ENCODE measurements at regions not wholly inside any gene's neighbourhood (a gene's known extent, or its start where the extent isn't known, plus 50 kb on each side); places are given as distances from the start of the nearest gene placed in this dataset.

GRCh38 chr1:87508247-87508787, 179.6 kb downstream of the LMO4 start:
- no peak for DNase-seq (ENCODE audit: low read depth)

GRCh38 chr1:87510540-87510939, 181.9 kb downstream of the LMO4 start:
- no peak for DNase-seq (ENCODE audit: low read depth)

- no peak for DNase-seq (ENCODE audit: low read depth)
Observed at GRCh38 chr1:87511449-87511848, 182.8 kb downstream of the LMO4 start.

- no peak for DNase-seq (ENCODE audit: low read depth)
Observed at GRCh38 chr1:87512431-87512830, 183.8 kb downstream of the LMO4 start.

GRCh38 chr1:87513255-87513654, 184.6 kb downstream of the LMO4 start:
- no peak for DNase-seq (ENCODE audit: low read depth)

GRCh38 chr1:87513966-87514660, 185.4 kb downstream of the LMO4 start:
- no peak for DNase-seq (ENCODE audit: low read depth)

GRCh38 chr1:87515781-87516180, 187.1 kb downstream of the LMO4 start:
- DNase-seq (ENCODE audit: low read depth), result no peak

GRCh38 chr1:87518794-87519193, 190.1 kb downstream of the LMO4 start:
- DNase-seq (ENCODE audit: low read depth), result no peak

- no peak for DNase-seq (ENCODE audit: low read depth)
Observed at GRCh38 chr1:87521452-87521851, 192.8 kb downstream of the LMO4 start.

GRCh38 chr1:87523466-87523865, 194.8 kb downstream of the LMO4 start:
- DNase-seq (ENCODE audit: low read depth), result no peak

GRCh38 chr1:87524021-87524754, 195.5 kb downstream of the LMO4 start:
- no peak for DNase-seq (ENCODE audit: low read depth)

GRCh38 chr1:87528754-87529517, 200.3 kb downstream of the LMO4 start:
- no peak for DNase-seq (ENCODE audit: low read depth)

- no peak for DNase-seq (ENCODE audit: low read depth)
Observed at GRCh38 chr1:87530042-87530807, 201.5 kb downstream of the LMO4 start.

GRCh38 chr1:87535551-87535950, 206.9 kb downstream of the LMO4 start:
- DNase-seq (ENCODE audit: low read depth), result no peak

GRCh38 chr1:87539147-87539546, 210.5 kb downstream of the LMO4 start:
- no peak for DNase-seq (ENCODE audit: low read depth)

GRCh38 chr1:87542697-87543096, 214.0 kb downstream of the LMO4 start:
- DNase-seq (ENCODE audit: low read depth), result no peak

GRCh38 chr1:87549738-87550137, 221.1 kb downstream of the LMO4 start:
- DNase-seq (ENCODE audit: low read depth), result no peak

- no peak for DNase-seq (ENCODE audit: low read depth)
Observed at GRCh38 chr1:87553511-87553910, 224.8 kb downstream of the LMO4 start.

GRCh38 chr1:87555366-87555765, 226.7 kb downstream of the LMO4 start:
- no peak for DNase-seq (ENCODE audit: low read depth)

- DNase-seq (ENCODE audit: low read depth), result no peak
Observed at GRCh38 chr1:87556326-87556725, 227.6 kb downstream of the LMO4 start.

GRCh38 chr1:87558921-87559320, 230.2 kb downstream of the LMO4 start:
- DNase-seq (ENCODE audit: low read depth), result no peak

- DNase-seq (ENCODE audit: low read depth), result no peak
Observed at GRCh38 chr1:87560137-87560536, 231.5 kb downstream of the LMO4 start.
